HG02588 (cell line): ENCODE measurements at regions not wholly inside any gene's neighbourhood (a gene's known extent, or its start where the extent isn't known, plus 50 kb on each side); places are given as distances from the start of the nearest gene placed in this dataset.
"Not testable (repeated sequence)": the region's sequence is repeated elsewhere in the genome, so short reads cannot be mapped to it uniquely, and the experiment has no call there.

Experiments used
- ATAC-seq: cut with Tn5 transposase; IDR thresholded peaks from one replicate; pipeline ENCODE4 v1.9.1; 2021; ENCODE audit warnings: mild to moderate bottlenecking, moderate library complexity; ENCODE audit not compliant: unreplicated experiment

DNA sequence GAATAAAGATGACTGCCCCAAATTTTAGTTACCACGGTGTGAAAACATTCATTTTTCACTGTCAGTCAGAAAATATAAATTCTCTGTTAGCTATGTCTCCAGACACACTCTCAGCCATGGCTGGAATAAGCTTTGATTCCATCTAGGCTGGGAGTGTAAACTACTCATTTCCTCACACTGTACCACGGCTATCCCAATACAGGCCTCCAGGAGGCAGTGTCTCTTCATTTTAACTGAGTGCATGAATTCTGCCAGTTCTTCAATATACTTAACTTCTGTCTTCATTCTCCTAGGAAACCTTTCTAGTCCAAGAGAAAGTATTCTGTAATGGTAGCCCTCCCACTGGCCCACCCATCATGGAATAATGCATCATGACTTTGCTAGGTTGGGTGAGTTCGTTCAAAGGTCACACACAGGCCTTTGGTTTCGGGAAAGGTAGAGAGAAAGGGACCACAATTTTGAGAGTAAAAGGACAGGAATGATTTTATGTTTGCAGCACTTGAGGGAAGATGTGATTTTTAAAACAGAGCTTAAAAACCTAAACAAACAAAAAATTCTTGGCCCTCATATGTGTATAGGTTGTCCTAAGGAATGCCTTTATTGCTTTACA, 381.1 kb downstream of the SEC23A start:
- peak; percentile 80 for ATAC-seq

- no peak for ATAC-seq
Measured at GRCh38 chr14:38718519-38718918, 384.5 kb downstream of the SEC23A start.

- no peak for ATAC-seq
Measured at GRCh38 chr14:38716926-38717325, 386.1 kb downstream of the SEC23A start.

GRCh38 chr14:38710881-38711280, 392.2 kb downstream of the SEC23A start:
- ATAC-seq, result no peak

GRCh38 chr14:38710196-38710595, 392.8 kb downstream of the SEC23A start:
- ATAC-seq, result no peak

- ATAC-seq, result no peak
Measured at GRCh38 chr14:38705220-38705619, 397.8 kb downstream of the SEC23A start.

- ATAC-seq, result no peak
Measured at GRCh38 chr14:38704220-38704619, 398.8 kb downstream of the SEC23A start.

GRCh38 chr14:38696925-38697324, 406.1 kb downstream of the SEC23A start:
- no peak for ATAC-seq

DNA sequence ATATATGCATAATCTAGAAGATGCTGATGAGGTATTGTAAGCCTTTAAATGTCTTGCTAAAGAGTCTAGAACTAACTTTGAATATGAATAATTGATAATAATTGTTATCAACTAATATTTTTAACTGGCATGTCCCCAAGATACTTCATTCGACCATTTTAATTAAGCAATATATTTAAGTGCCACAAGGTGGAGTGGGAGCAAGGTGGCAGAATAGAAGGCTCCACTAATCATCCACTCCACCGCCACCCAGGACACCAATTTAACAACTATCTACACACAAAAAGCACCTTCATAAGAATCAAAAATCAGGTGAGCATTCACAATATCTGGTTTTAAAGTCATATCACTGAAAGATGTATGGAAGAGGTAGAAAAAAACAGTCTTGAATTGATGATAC, 409.6 kb downstream of the SEC23A start:
- no peak for ATAC-seq

- ATAC-seq, result no peak
Measured at GRCh38 chr14:38669027-38669426, 413.1 kb upstream of the CLEC14A start.

- no peak for ATAC-seq
Measured at GRCh38 chr14:38663382-38663781, 407.5 kb upstream of the CLEC14A start.

DNA sequence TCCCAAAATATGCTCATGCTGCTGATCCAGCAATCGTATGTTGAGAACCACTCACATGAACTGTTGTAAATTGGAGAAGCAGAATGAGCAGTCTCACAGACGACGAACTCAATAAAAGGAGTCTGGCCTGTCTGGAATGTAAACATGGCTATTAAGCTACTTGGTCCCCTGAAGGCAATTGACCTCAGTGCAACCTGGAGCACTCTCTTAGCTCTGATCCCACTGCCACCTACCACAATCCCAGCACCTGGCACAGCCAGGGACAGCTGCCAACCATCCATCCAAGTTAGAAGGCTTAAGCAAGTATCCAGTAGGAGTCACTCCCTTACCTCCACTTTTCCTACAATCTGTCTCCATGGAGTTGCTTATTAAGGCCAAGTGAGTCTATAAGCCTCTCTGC, 406.9 kb upstream of the CLEC14A start:
- no peak for ATAC-seq

DNA sequence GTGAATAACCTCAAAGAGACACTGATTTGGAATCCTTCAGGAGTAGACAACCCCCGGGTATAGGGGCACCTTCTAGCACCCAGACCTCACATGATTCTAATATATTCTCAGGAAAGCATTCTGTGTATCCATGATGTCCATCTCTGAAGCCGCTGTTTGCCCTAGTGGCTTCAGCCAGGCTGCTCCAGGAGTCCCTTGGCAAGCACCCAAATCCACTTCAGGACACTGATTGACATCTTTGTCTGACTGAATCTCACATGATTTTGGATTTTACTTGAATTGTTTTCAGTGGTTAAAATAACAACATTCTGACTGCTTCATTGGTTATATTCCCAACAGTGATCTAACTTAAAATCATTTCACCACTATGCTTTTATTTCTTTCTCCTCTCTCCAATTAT, 390.5 kb upstream of the CLEC14A start:
- ATAC-seq, result no peak

GRCh38 chr14:38634913-38635312, 379.0 kb upstream of the CLEC14A start:
- ATAC-seq, result not testable (repeated sequence)

DNA sequence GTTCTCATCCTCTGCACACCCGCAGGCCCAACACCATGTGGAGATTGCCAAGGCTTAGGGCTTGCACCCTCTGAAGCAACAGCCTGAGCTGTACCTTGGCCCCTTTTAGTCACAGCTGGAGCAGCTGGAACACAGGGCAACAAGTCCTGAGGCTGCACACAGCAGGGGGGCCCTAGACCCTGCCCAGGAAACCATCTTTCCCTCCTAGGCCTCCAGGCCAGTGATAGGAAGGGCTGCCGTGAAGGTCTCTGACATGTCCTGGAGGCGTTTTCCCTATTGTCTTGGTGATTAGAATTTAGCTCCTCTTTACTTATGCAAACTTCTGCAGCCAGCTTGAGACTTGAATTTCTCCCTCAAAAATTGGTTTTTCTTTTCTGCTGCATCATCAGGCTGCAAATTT, 373.5 kb upstream of the CLEC14A start:
- no peak for ATAC-seq

DNA sequence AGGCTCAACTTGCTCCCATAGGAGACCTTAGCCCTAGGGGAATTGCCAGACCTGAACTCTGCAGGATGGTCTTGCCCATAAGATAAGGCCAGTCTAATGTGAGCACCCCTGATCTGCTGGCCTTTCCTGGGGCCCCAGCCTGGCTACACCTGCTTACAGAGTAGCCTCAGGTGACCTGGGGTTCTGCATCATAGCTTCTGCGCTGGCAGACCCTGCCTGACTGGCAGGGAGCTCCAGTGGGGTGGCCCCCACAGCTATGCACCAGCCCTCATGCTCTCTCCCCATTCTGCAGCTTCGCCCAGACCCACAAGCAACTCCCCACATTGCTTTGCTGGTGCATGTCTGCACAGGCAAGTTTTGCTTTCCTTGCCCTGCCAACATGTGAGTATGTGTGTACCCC, 371.3 kb upstream of the CLEC14A start:
- no peak for ATAC-seq

- no peak for ATAC-seq
Measured at GRCh38 chr14:38623661-38624060, 367.8 kb upstream of the CLEC14A start.

DNA sequence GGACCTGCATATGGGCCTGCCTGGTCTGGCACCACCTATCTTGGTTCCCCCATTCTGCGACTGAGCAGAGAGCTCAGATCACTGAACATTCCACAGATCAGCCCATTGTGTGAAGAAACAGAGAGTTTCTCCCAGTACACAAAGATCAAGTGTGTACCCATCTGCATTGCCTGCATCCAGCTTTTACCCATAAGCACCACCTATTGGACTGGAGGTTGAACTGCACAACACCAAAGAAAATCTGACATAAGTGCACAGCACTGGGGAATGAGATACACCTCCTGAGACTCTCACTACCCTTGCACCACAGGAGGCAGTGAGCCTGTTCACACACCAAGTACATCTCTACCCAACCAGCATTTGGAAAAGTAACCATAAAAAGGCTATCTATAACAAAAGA, 362.6 kb upstream of the CLEC14A start:
- peak; percentile 53 for ATAC-seq

DNA sequence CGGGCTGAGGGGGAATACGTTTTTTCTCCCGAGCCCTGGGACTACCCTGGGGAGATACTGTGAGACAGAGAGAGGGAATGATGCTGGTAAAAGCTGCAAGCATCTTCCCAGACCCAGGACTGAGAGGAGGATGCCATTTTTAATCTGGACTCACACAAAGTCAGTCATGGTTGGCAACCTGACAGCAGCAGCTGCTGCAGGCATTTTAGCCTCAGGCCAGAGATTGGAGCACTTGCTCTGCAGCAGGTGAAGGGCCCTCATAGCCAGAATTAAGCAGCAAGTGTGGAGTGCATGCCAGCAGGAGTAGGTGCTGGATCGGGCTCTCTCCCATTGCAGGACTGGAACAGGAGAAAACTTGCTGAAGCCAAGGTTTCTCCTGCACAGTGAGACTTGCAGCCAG, 361.1 kb upstream of the CLEC14A start:
- ATAC-seq, result no peak

- no peak for ATAC-seq
Measured at GRCh38 chr14:38611928-38612327, 356.0 kb upstream of the CLEC14A start.

GRCh38 chr14:38608244-38608643, 352.4 kb upstream of the CLEC14A start:
- no peak for ATAC-seq

DNA sequence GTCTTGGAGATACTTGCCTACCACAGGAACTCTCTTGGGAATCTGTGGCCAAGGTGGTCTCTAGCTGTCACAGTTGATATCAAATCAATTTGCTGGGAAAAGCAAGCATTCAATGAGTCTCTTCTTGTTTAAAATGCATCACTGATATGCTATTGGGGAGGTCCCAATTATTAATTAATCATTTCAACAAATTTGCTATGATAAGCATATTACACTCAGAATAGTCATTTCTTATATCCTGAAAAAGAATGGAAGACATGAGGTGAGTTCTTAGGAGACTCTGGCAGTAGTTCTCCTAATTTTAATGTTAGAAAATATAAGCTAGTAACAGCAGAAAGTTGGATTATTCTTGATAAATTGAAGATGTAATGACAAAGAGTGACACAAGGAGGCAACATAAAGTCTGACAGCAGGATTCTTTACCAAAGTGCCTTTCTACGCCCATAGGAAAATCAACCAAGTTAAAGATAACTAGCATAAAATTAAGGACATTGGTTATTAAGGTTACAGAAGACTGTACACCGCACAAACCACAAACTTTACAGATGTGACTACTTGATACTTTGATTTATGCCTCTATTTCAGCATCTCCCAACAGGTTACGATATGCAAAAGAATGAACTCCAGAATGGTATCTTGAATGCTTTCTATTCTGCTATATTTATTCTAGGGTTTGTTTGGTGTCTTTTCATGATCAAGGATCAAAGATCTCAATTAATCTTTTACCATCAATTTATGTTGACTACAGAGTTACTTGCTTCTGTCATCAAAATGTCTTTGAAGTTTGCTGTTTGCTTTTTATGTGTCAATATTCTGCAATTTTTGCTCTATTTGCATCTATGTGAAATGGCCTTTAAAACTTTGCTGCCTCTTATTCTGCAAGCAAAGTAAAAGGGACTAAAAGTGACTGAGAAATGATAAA, 349.6 kb upstream of the CLEC14A start:
- no peak for ATAC-seq
